Neural progenitor cell (in vitro differentiated cells): ENCODE measurements at regions not wholly inside any gene's neighbourhood (a gene's known extent, or its start where the extent isn't known, plus 50 kb on each side); places are given as distances from the start of the nearest gene placed in this dataset.
A peak's percentile ranks its signal among the peaks of the same experiment; 100 is the strongest.

Experiments used
- DNase-seq: peaks from one replicate; pipeline ENCODE4 v3.0.0-alpha.2; 2016; ENCODE audit warnings: low spot score
- H2AFZ ChIP-seq: fragments of 200-600 bp; sonication (generic); replicated peaks from 2 replicates; pipeline ENCODE4 v1.6.1; 2016; ENCODE audit warnings: antibody characterized with exemption
- H3F3A ChIP-seq: fragments of 200-600 bp; sonication (generic); 2 replicates; pipeline ENCODE4 v1.6.1; 2016; ENCODE audit warnings: antibody characterized with exemption, low read depth
- H3K27ac ChIP-seq: fragments of 200-600 bp; sonication (generic); 2 replicates; pipeline ENCODE4 v1.5.1; 2016; ENCODE audit warnings: mild to moderate bottlenecking
- H3K27me3 ChIP-seq: fragments of 200-600 bp; sonication (generic); 2 replicates; pipeline ENCODE4 v1.6.1; 2016; ENCODE audit warnings: mild to moderate bottlenecking, moderate library complexity
- H3K36me3 ChIP-seq: fragments of 200-600 bp; sonication (generic); 2 replicates; pipeline ENCODE4 v1.5.1; 2016
- H3K4me1 ChIP-seq: fragments of 200-600 bp; sonication (generic); 2 replicates; pipeline ENCODE4 v1.6.1; 2016; ENCODE audit warnings: mixed run types
- H3K4me2 ChIP-seq: fragments of 200-600 bp; sonication (generic); 2 replicates; pipeline ENCODE4 v1.6.1; 2016
- H3K4me3 ChIP-seq: fragments of 200-600 bp; sonication (generic); 2 replicates; pipeline ENCODE4 v1.5.1; 2016
- H3K79me2 ChIP-seq: fragments of 200-600 bp; sonication (generic); 2 replicates; pipeline ENCODE4 v1.6.1; 2016; ENCODE audit warnings: low read depth
- H3K9ac ChIP-seq: fragments of 200-600 bp; sonication (generic); 2 replicates; pipeline ENCODE4 v1.6.1; 2016
- H3K9me3 ChIP-seq: fragments of 200-600 bp; sonication (generic); 2 replicates; pipeline ENCODE4 v1.5.1; 2016; ENCODE audit warnings: low read depth
- H4K20me1 ChIP-seq: fragments of 200-600 bp; sonication (generic); 2 replicates; pipeline ENCODE4 v1.6.1; 2016; ENCODE audit warnings: low read depth
- H3K27ac Mint-ChIP-seq: 3 replicates; pipeline ENCODE4 v1.8.0; 2021; ENCODE audit warnings: mixed read lengths
- H3K27me3 Mint-ChIP-seq: 2 replicates; pipeline ENCODE4 v1.8.0; 2022; ENCODE audit warnings: low read depth, mild to moderate bottlenecking, inconsistent platforms, moderate library complexity, mixed read lengths; ENCODE audit not compliant: insufficient read depth
- H3K36me3 Mint-ChIP-seq: 3 replicates; pipeline ENCODE4 v1.8.0; 2021; ENCODE audit warnings: mixed read lengths
- H3K4me1 Mint-ChIP-seq: 3 replicates; pipeline ENCODE4 v1.8.0; 2021; ENCODE audit warnings: mixed read lengths
- H3K4me3 Mint-ChIP-seq: 3 replicates; pipeline ENCODE4 v1.8.0; 2021; ENCODE audit warnings: mild to moderate bottlenecking, moderate library complexity, mixed read lengths
- H3K9me3 Mint-ChIP-seq: 3 replicates; pipeline ENCODE4 v1.8.0; 2020; ENCODE audit warnings: mixed read lengths
- CTCF ChIP-seq: fragments of 200-600 bp; sonication (generic); IDR thresholded peaks from 2 replicates; pipeline ENCODE4 v1.5.1; 2017; ENCODE audit warnings: antibody characterized with exemption, mild to moderate bottlenecking
- EZH2 ChIP-seq: fragments of 200-600 bp; sonication (generic); IDR thresholded peaks from 2 replicates; pipeline ENCODE4 v1.6.1; 2017; ENCODE audit warnings: antibody characterized with exemption, mild to moderate bottlenecking, moderate library complexity
- EZH2phosphoT487 ChIP-seq: fragments of 200-600 bp; sonication (generic); IDR thresholded peaks from 2 replicates; pipeline ENCODE4 v1.6.1; 2017; ENCODE audit warnings: antibody characterized with exemption

GRCh38 chr5:156188016-156188415, 138.9 kb upstream of the SGCD start:
- no peak overlapping the region for H3K27ac Mint-ChIP-seq
- no peaks in the 10 kb centered on the region for H4K20me1 ChIP-seq
- no peaks in the 10 kb centered on the region for H3K79me2 ChIP-seq
- no peak overlapping the region for H2AFZ ChIP-seq
- no peaks in the 10 kb centered on the region for H3K27me3 ChIP-seq
- H3K9ac ChIP-seq: no peak overlapping the region
- H3K9me3 ChIP-seq: no peaks in the 10 kb centered on the region
- peaks cover 2% of the 10 kb centered on the region for H3K27me3 Mint-ChIP-seq
- peaks cover 12% of the 10 kb centered on the region for H3K4me1 ChIP-seq
- H3K4me1 Mint-ChIP-seq: no peaks in the 10 kb centered on the region
- no peak overlapping the region for H3K27ac ChIP-seq
- TF ChIP-seq CTCF (no peak), EZH2 (no peak), EZH2phosphoT487 (no peak)
- no peak for DNase-seq
- no peak overlapping the region for H3K4me2 ChIP-seq
- no peaks in the 10 kb centered on the region for H3K36me3 ChIP-seq
- H3K4me3 Mint-ChIP-seq: no peak overlapping the region
- H3K9me3 Mint-ChIP-seq: no peaks in the 10 kb centered on the region
- H3K36me3 Mint-ChIP-seq: no peaks in the 10 kb centered on the region
- no peak overlapping the region for H3K4me3 ChIP-seq
- H3F3A ChIP-seq: no peaks in the 10 kb centered on the region

- Histone ChIP-seq H3K27ac (no peak overlapping the region), H3F3A (no peaks in the 10 kb centered on the region), H3K4me3 (no peak overlapping the region), H3K27me3 (no peaks in the 10 kb centered on the region), H3K9me3 (no peaks in the 10 kb centered on the region), H3K4me1 (peaks cover 12% of the 10 kb centered on the region), H3K36me3 (no peaks in the 10 kb centered on the region), H2AFZ (no peak overlapping the region), H4K20me1 (no peaks in the 10 kb centered on the region), H3K9ac (no peak overlapping the region), H3K79me2 (no peaks in the 10 kb centered on the region), H3K4me2 (no peak overlapping the region)
- Mint-ChIP-seq H3K4me3 (no peak overlapping the region), H3K36me3 (no peaks in the 10 kb centered on the region), H3K4me1 (no peaks in the 10 kb centered on the region), H3K27ac (no peak overlapping the region), H3K9me3 (no peaks in the 10 kb centered on the region), H3K27me3 (peaks cover 2% of the 10 kb centered on the region)
- TF ChIP-seq CTCF (no peak), EZH2phosphoT487 (no peak), EZH2 (no peak)
- no peak for DNase-seq
Observed at GRCh38 chr5:156189628-156190027, 137.3 kb upstream of the SGCD start.

- Histone ChIP-seq H3K9me3 (no peaks in the 10 kb centered on the region), H3K27me3 (no peaks in the 10 kb centered on the region), H3K4me2 (peak overlapping the region; percentile 4), H3K79me2 (no peaks in the 10 kb centered on the region), H3K4me1 (peaks cover 12% of the 10 kb centered on the region), H4K20me1 (no peaks in the 10 kb centered on the region), H3K9ac (no peak overlapping the region), H2AFZ (no peak overlapping the region), H3F3A (no peaks in the 10 kb centered on the region), H3K4me3 (no peak overlapping the region), H3K27ac (no peak overlapping the region), H3K36me3 (no peaks in the 10 kb centered on the region)
- no peak for TF ChIP-seq EZH2
- no peak for TF ChIP-seq EZH2phosphoT487
- TF ChIP-seq CTCF: no peak
- Mint-ChIP-seq H3K9me3 (no peaks in the 10 kb centered on the region), H3K4me1 (no peaks in the 10 kb centered on the region), H3K27me3 (peaks cover 2% of the 10 kb centered on the region), H3K27ac (no peak overlapping the region), H3K4me3 (no peak overlapping the region), H3K36me3 (no peaks in the 10 kb centered on the region)
- peak; percentile 63 for DNase-seq
Observed at GRCh38 chr5:156191547-156191946, 135.4 kb upstream of the SGCD start.
